GM12878 (cell line): ENCODE measurements at regions not wholly inside any gene's neighbourhood (a gene's known extent, or its start where the extent isn't known, plus 50 kb on each side); places are given as distances from the start of the nearest gene placed in this dataset.

ENCODE experiments used
- ATAC-seq: fragments of 200-7000 bp; cut with Tn5 transposase; 3 replicates; pipeline ENCODE4 v1.9.1; 2020; ENCODE audit warnings: mild to moderate bottlenecking, moderate library complexity
- BruUV-seq: library from RNA; stranded (reverse); fragments of 400-500 nt; replicated peaks from 2 replicates; lab custom pipeline; 2021; lab: Mats Ljungman, UMichigan
- CTCF ChIA-PET: fragments of 300-600 bp; sonication (Branson Sonifier 250); formaldehyde crosslinking; extraction: SDS; loops from one replicate; lab custom pipeline; 2021; ENCODE audit warnings: inconsistent platforms; lab: Yijun Ruan, JAX
- POLR2A ChIA-PET: fragments of 350-600 bp; formaldehyde crosslinking; extraction: SDS; loops from one replicate; lab custom pipeline; 2021; ENCODE audit warnings: inconsistent platforms; lab: Charles Lee
- RAD21 ChIA-PET: fragments of 300-600 bp; sonication (Branson Sonifier 250); formaldehyde crosslinking; loops from one replicate; lab custom pipeline; 2023; ENCODE audit warnings: antibody characterized with exemption; ENCODE audit not compliant: unreplicated experiment; lab: Charles Lee
- SMC1A ChIA-PET: fragments of 300-600 bp; sonication (Branson Sonifier 250); formaldehyde crosslinking; loops from one replicate; lab custom pipeline; 2023; ENCODE audit not compliant: unreplicated experiment, uncharacterized antibody; lab: Charles Lee
- DNase-seq: peaks from one replicate; pipeline ENCODE4 v3.0.0-alpha.2; 2011; ENCODE audit warnings: low read depth, low spot score
- FAIRE-seq: peaks from 3 replicates; lab custom pipeline; 2011; peaks lifted over from hg19 to GRCh38; lab: Jason Lieb, UNC
- H2AFZ ChIP-seq: 2 replicates; pipeline ENCODE4 v1.6.0; 2011; ENCODE audit warnings: low read depth, low read length, control low read depth; ENCODE audit not compliant: control insufficient read depth
- H3K27ac ChIP-seq: 2 replicates; pipeline ENCODE4 v1.5.1; 2011; ENCODE audit warnings: control low read depth; ENCODE audit not compliant: control insufficient read depth, insufficient read depth
- H3K27me3 ChIP-seq, 2 experiments: replicated peaks in 1 of 2; 2 replicates each; pipeline versions ENCODE4 v1.6.0 to v1.6.1; 2011; ENCODE audit warnings: low read length in 1 of 2; ENCODE audit not compliant: control insufficient read depth in 2 of 2, insufficient read depth in 2 of 2
- H3K36me3 ChIP-seq, 2 experiments: 2 replicates each; pipeline ENCODE4 v1.5.1; 2011; ENCODE audit warnings: low read length in 1 of 2; ENCODE audit not compliant: control insufficient read depth in 2 of 2, insufficient read depth in 2 of 2
- H3K4me1 ChIP-seq: 2 replicates; pipeline ENCODE4 v1.6.1; 2011; ENCODE audit warnings: mild to moderate bottlenecking, low read length, moderate library complexity, mixed read lengths; ENCODE audit not compliant: control insufficient read depth, insufficient read depth
- H3K4me2 ChIP-seq: 2 replicates; pipeline ENCODE4 v1.6.0; 2011; ENCODE audit warnings: control low read depth; ENCODE audit not compliant: control insufficient read depth, insufficient read depth
- H3K4me3 ChIP-seq: fragments of 200-600 bp; sonication (generic); 2 replicates; pipeline ENCODE4 v1.5.1; 2016
- H3K79me2 ChIP-seq: 2 replicates; pipeline ENCODE4 v1.6.0; 2011; ENCODE audit warnings: low read length; ENCODE audit not compliant: control insufficient read depth, insufficient read depth
- H3K9ac ChIP-seq: 2 replicates; pipeline ENCODE4 v1.8.0; 2011; ENCODE audit warnings: low read length, control low read depth, mixed read lengths; ENCODE audit not compliant: control insufficient read depth, insufficient read depth
- H3K9me3 ChIP-seq: replicated peaks from 3 replicates; pipeline ENCODE4 v1.5.1; 2011; ENCODE audit warnings: mild to moderate bottlenecking, low read length; ENCODE audit not compliant: control insufficient read depth, insufficient read depth
- H4K20me1 ChIP-seq: 2 replicates; pipeline ENCODE4 v1.6.0; 2011; ENCODE audit not compliant: control insufficient read depth, insufficient read depth
- ASH2L ChIP-seq: fragments of 300-600, 200-600 bp; sonication (generic); IDR thresholded peaks from 2 replicates; pipeline ENCODE4 v1.6.1; 2017; ENCODE audit warnings: low read depth, mild to moderate bottlenecking, borderline replicate concordance
- CHD1 ChIP-seq: IDR thresholded peaks from 2 replicates; pipeline ENCODE4 v1.6.1; 2012; ENCODE audit warnings: low read depth, low read length, improper control_type of control experiment
- EP300 ChIP-seq, 2 experiments: fragments of 150-350 bp in 1 of 2; IDR thresholded peaks; 2 replicates each; pipeline ENCODE4 v1.6.1; 2011 to 2012; ENCODE audit warnings: low read depth in 2 of 2, low read length in 2 of 2, borderline replicate concordance in 1 of 2, improper control_type of control experiment in 1 of 2, inconsistent platforms in 1 of 2; ENCODE audit not compliant: control insufficient read depth in 1 of 2
- EZH2 ChIP-seq: IDR thresholded peaks from 2 replicates; pipeline ENCODE4 v1.6.1; 2012; ENCODE audit warnings: low read depth, mild to moderate bottlenecking, control low read depth, inconsistent platforms, low read length, borderline replicate concordance; ENCODE audit not compliant: control insufficient read depth
- GATAD2B ChIP-seq: fragments of 450-650 bp; conservative IDR thresholded peaks from 2 replicates; pipeline ENCODE4 v1.6.1; 2017; ENCODE audit warnings: low read depth, mild to moderate bottlenecking, moderate library complexity
- MYB ChIP-seq: fragments of 150-350 bp; IDR thresholded peaks from 2 replicates; pipeline ENCODE4 v1.6.1; 2014; ENCODE audit warnings: mild to moderate bottlenecking, low read depth, low read length, borderline replicate concordance
- NFIC ChIP-seq: IDR thresholded peaks from 2 replicates; pipeline ENCODE4 v1.6.1; 2012; ENCODE audit warnings: low read depth, mild to moderate bottlenecking, inconsistent platforms, low read length, moderate library complexity
- NFYB ChIP-seq: IDR thresholded peaks from 2 replicates; pipeline ENCODE4 v1.6.1; 2011; ENCODE audit warnings: low read depth, mild to moderate bottlenecking, low read length, improper control_type of control experiment, moderate library complexity; ENCODE audit not compliant: insufficient read depth
- NR2C1 ChIP-seq: fragments of 450-650 bp; IDR thresholded peaks from 2 replicates; pipeline ENCODE4 v1.6.1; 2017; ENCODE audit warnings: antibody characterized with exemption, mild to moderate bottlenecking, moderate library complexity
- PAX5 ChIP-seq: IDR thresholded peaks from 2 replicates; pipeline ENCODE4 v1.6.1; 2011; ENCODE audit warnings: low read depth, low read length, borderline replicate concordance
- POLR2A ChIP-seq: IDR thresholded peaks from 2 replicates; pipeline ENCODE4 v1.6.1; 2011; ENCODE audit warnings: low read depth, mild to moderate bottlenecking, low read length
- RAD21 ChIP-seq: IDR thresholded peaks from 2 replicates; pipeline ENCODE4 v1.6.1; 2011; ENCODE audit warnings: mild to moderate bottlenecking, low read depth, low read length, moderate library complexity; ENCODE audit not compliant: insufficient read depth
- SP1 ChIP-seq: IDR thresholded peaks from one replicate; pipeline ENCODE4 v1.6.1; 2011; ENCODE audit warnings: low read depth, low read length
- TAF1 ChIP-seq: IDR thresholded peaks from 2 replicates; pipeline ENCODE4 v1.6.1; 2011; ENCODE audit warnings: mild to moderate bottlenecking, low read depth, low read length, borderline replicate concordance
- TCF3 ChIP-seq: IDR thresholded peaks from 2 replicates; pipeline ENCODE4 v1.6.1; 2012; ENCODE audit warnings: low read depth, mild to moderate bottlenecking, low read length, borderline replicate concordance; ENCODE audit not compliant: insufficient read depth
- ZBTB11 ChIP-seq: fragments of 450-650 bp; formaldehyde crosslinking; IDR thresholded peaks from 2 replicates; pipeline ENCODE4 v1.5.0; 2022; ENCODE audit warnings: mild to moderate bottlenecking, missing genetic modification characterization
- ZNF592 ChIP-seq: fragments of 450-650 bp; IDR thresholded peaks from 2 replicates; pipeline ENCODE4 v1.6.1; 2017; ENCODE audit warnings: mild to moderate bottlenecking, moderate library complexity
- WGBS: methylation state at CpG from one replicate; pipeline ENCODE4 v1.1.6; 2016; ENCODE audit warnings: low lambda C conversion rate; ENCODE audit not compliant: insufficient replicate concordance, insufficient coverage; ENCODE audit errors: missing lambda C conversion rate; 5-methylcytosine and 5-hydroxymethylcytosine counted together
- in situ Hi-C: fragments of 300-500 bp; cut with MboI; formaldehyde crosslinking; loops from 9 replicates; pipeline ENCODE4 v1.14.3; 2018; ENCODE audit warnings: mixed read lengths
- intact Hi-C: fragments of 100-400 bp; cut with micrococcal nuclease; formaldehyde crosslinking; loops from one replicate; pipeline ENCODE4 v1.14.2; 2022; ENCODE audit not compliant: unreplicated experiment

- intact Hi-C loops (no loop called here), in situ Hi-C loops (no loop called here)
- Histone ChIP-seq H3K27me3 (no peaks in the 10 kb centered on the region), H3K9ac (no peak overlapping the region), H3K27ac (no peak overlapping the region), H3K36me3 (no peaks in the 10 kb centered on the region), H4K20me1 (no peaks in the 10 kb centered on the region), H3K4me2 (no peak overlapping the region), H3K4me1 (no peaks in the 10 kb centered on the region), H3K79me2 (no peaks in the 10 kb centered on the region), H2AFZ (no peak overlapping the region), H3K9me3 (no peaks in the 10 kb centered on the region), H3K4me3 (no peak overlapping the region)
- ChIA-PET CTCF (interaction anchor here (1.0 to 1.8 kb wide), 2 partner anchors 35 to 391 kb away, joined by 3 to 4 read pairs; no protein-coding TSS in a partner anchor), SMC1A (interaction anchor here (0.6 to 2.9 kb wide), 5 partner anchors 11 to 362 kb away, joined by 3 to 7 read pairs (median 3); no protein-coding TSS in a partner anchor), POLR2A (no interaction called here), RAD21 (no interaction called here)
- WGBS: 33% methylated on average over 5 of the region's 5 CpGs
- BruUV-seq: no TSS peak
- DNase-seq (no peak), FAIRE-seq (no peak), ATAC-seq (no peak)
- TF ChIP-seq EP300 (IDR thresholded peaks at IDR 0.05; ENCODE audit: borderline replicate concordance in 1 of 2, control insufficient read depth in 1 of 2, low read depth in 2 of 2, low read length in 2 of 2) (no peak), NR2C1 (no peak), MYB (no peak), CHD1 (no peak), PAX5 (no peak), NFIC (no peak), ASH2L (no peak), TAF1 (no peak), POLR2A (no peak), ZNF592 (no peak), EZH2 (no peak), ZBTB11 (CRISPR knock-in tag) (no peak), NFYB (no peak), RAD21 (no peak), TCF3 (no peak), SP1 (no peak), GATAD2B (no peak)
Observed at GRCh38 chr5:87008751-87009560, 258.7 kb upstream of the RASA1 start.
